Thymus (tissue), 11 donors: ENCODE measurements at regions not wholly inside any gene's neighbourhood (a gene's known extent, or its start where the extent isn't known, plus 50 kb on each side); places are given as distances from the start of the nearest gene placed in this dataset.

ENCODE experiments used
- DNase-seq, 9 donors: peaks; one replicate each; pipeline ENCODE4 v3.0.0-alpha.2; 2013; ENCODE audit warnings: low spot score in 9 of 9, low read depth in 6 of 9, missing footprints in 1 of 9
- H3K27ac ChIP-seq, 2 donors: one replicate each; pipeline ENCODE4 v1.5.1; 2013; ENCODE audit warnings: control low read depth in 1 of 2, low read depth in 1 of 2, low read length in 1 of 2, mild to moderate bottlenecking in 1 of 2, moderate library complexity in 1 of 2
- H3K27me3 ChIP-seq, 2 donors: one replicate each; pipeline ENCODE4 v1.5.1; 2013; ENCODE audit warnings: low read length in 1 of 2; ENCODE audit not compliant: control insufficient read depth in 2 of 2, insufficient read depth in 1 of 2
- H3K36me3 ChIP-seq, 2 donors: one replicate each; pipeline ENCODE4 v1.5.1; 2013; ENCODE audit warnings: low read length in 1 of 2, mild to moderate bottlenecking in 1 of 2, moderate library complexity in 1 of 2; ENCODE audit not compliant: control insufficient read depth in 2 of 2, insufficient read depth in 2 of 2
- H3K4me1 ChIP-seq, 2 donors: one replicate each; pipeline ENCODE4 v1.5.1; 2013; ENCODE audit warnings: low read length in 2 of 2; ENCODE audit not compliant: control insufficient read depth in 2 of 2, insufficient read depth in 2 of 2
- H3K4me3 ChIP-seq, 2 donors: one replicate each; pipeline ENCODE4 v1.5.1; 2013; ENCODE audit warnings: low read length in 2 of 2, control low read depth in 1 of 2, mild to moderate bottlenecking in 1 of 2
- H3K9me3 ChIP-seq, 2 donors: one replicate each; pipeline ENCODE4 v1.5.1; 2013; ENCODE audit warnings: low read length in 1 of 2, mild to moderate bottlenecking in 1 of 2; ENCODE audit not compliant: control insufficient read depth in 2 of 2, insufficient read depth in 1 of 2
- WGBS: extraction: QIAGEN DNeasy Blood & Tissue Kit; methylation state at CpG from one replicate; pipeline ENCODE4 v1.1.7; 2013; 5-methylcytosine and 5-hydroxymethylcytosine counted together
- donor health status: healthy.

- 98% methylated on average over 3 of the region's 3 CpGs for WGBS
- DNase-seq, result no peak
Measured at GRCh38 chr1:199155166-199156019, 516.6 kb downstream of the PTPRC start.

GRCh38 chr1:199157494-199157893 lies 518.7 kb downstream of the PTPRC start:
- Histone ChIP-seq H3K36me3 (peaks cover 0 to 3% of the 10 kb centered on the region in 2 donors), H3K27me3 (no peaks in the 10 kb centered on the region), H3K27ac (no peak overlapping the region), H3K9me3 (no peaks in the 10 kb centered on the region), H3K4me1 (peaks cover 4 to 15% of the 10 kb centered on the region in 2 donors), H3K4me3 (no peak overlapping the region)
- no peak for DNase-seq

More at GRCh38 chr1:199155166-199156019, 516.6 kb downstream of the PTPRC start:
- H3K27ac ChIP-seq, result no peak overlapping the region
- H3K4me3 ChIP-seq, result no peak overlapping the region
- no peaks in the 10 kb centered on the region for H3K9me3 ChIP-seq
- H3K4me1 ChIP-seq, result peaks cover 0 to 2% of the 10 kb centered on the region in 2 donors
- H3K36me3 ChIP-seq, result peaks cover 0 to 3% of the 10 kb centered on the region in 2 donors
- H3K27me3 ChIP-seq, result no peaks in the 10 kb centered on the region

- Histone ChIP-seq H3K4me3 (no peak overlapping the region), H3K27me3 (no peaks in the 10 kb centered on the region), H3K9me3 (no peaks in the 10 kb centered on the region), H3K27ac (no peak overlapping the region), H3K4me1 (peaks cover 14 to 33% of the 10 kb centered on the region in 2 donors), H3K36me3 (peaks cover 0 to 3% of the 10 kb centered on the region in 2 donors)
- DNase-seq, result no peak
- 94% methylated on average over 1 of the region's 1 CpG for WGBS
Measured at GRCh38 chr1:199160521-199161318, 521.9 kb downstream of the PTPRC start.

GRCh38 chr1:199161319-199161680 lies 522.5 kb downstream of the PTPRC start:
- Histone ChIP-seq H3K4me1 (peaks cover 14 to 33% of the 10 kb centered on the region in 2 donors), H3K36me3 (peaks cover 0 to 3% of the 10 kb centered on the region in 2 donors), H3K9me3 (no peaks in the 10 kb centered on the region), H3K4me3 (no peak overlapping the region), H3K27ac (peak overlapping the region in 1 of 2 donors; percentile 71), H3K27me3 (no peaks in the 10 kb centered on the region)
- no peak for DNase-seq

- WGBS, result 36% methylated on average over 3 of the region's 3 CpGs
- Histone ChIP-seq H3K36me3 (peaks cover 0 to 3% of the 10 kb centered on the region in 2 donors), H3K4me1 (peaks cover 14 to 33% of the 10 kb centered on the region in 2 donors), H3K4me3 (no peak overlapping the region), H3K27ac (peak overlapping the region in 1 of 2 donors; percentile 71), H3K27me3 (no peaks in the 10 kb centered on the region), H3K9me3 (no peaks in the 10 kb centered on the region)
- DNase-seq, result peak in 1 of 9 donors; percentile 57
Measured at GRCh38 chr1:199161766-199162303, 523.0 kb downstream of the PTPRC start.

GRCh38 chr1:199163267-199163666 lies 524.4 kb downstream of the PTPRC start:
- DNase-seq, result no peak
- H3K27me3 ChIP-seq, result no peaks in the 10 kb centered on the region
- WGBS, result 92% methylated on average over 4 of the region's 4 CpGs

GRCh38 chr1:199163670-199164069 lies 524.8 kb downstream of the PTPRC start:
- peak overlapping the region; percentile 48 to 70 for H3K27ac ChIP-seq
- no peaks in the 10 kb centered on the region for H3K27me3 ChIP-seq
- H3K36me3 ChIP-seq, result no peaks in the 10 kb centered on the region
- H3K9me3 ChIP-seq, result no peaks in the 10 kb centered on the region
- peaks cover 14 to 33% of the 10 kb centered on the region in 2 donors for H3K4me1 ChIP-seq
- H3K4me3 ChIP-seq, result no peak overlapping the region
- 28% methylated on average over 1 of the region's 1 CpG for WGBS
- DNase-seq, result peak in 1 of 9 donors; percentile 58

More at GRCh38 chr1:199163267-199163666, 524.4 kb downstream of the PTPRC start:
- H3K9me3 ChIP-seq, result no peaks in the 10 kb centered on the region
- H3K27ac ChIP-seq, result peak overlapping the region in 1 of 2 donors; percentile 70
- peaks cover 14 to 33% of the 10 kb centered on the region in 2 donors for H3K4me1 ChIP-seq
- no peak overlapping the region for H3K4me3 ChIP-seq
- no peaks in the 10 kb centered on the region for H3K36me3 ChIP-seq

GRCh38 chr1:199167460-199167859 lies 528.6 kb downstream of the PTPRC start:
- no peaks in the 10 kb centered on the region for H3K9me3 ChIP-seq
- over 99% methylated on average over 3 of the region's 3 CpGs for WGBS
- peaks cover 27 to 50% of the 10 kb centered on the region in 2 donors for H3K4me1 ChIP-seq

More at GRCh38 chr1:199167460-199167859, 528.6 kb downstream of the PTPRC start:
- no peak for DNase-seq
- H3K36me3 ChIP-seq, result no peaks in the 10 kb centered on the region
- no peaks in the 10 kb centered on the region for H3K27me3 ChIP-seq
- no peak overlapping the region for H3K4me3 ChIP-seq
- H3K27ac ChIP-seq, result no peak overlapping the region
